ENCODE measurements at regions not wholly inside any gene's neighbourhood (a gene's known extent, or its start where the extent isn't known, plus 50 kb on each side); places are given as distances from the start of the nearest gene placed in this dataset.

DNA sequence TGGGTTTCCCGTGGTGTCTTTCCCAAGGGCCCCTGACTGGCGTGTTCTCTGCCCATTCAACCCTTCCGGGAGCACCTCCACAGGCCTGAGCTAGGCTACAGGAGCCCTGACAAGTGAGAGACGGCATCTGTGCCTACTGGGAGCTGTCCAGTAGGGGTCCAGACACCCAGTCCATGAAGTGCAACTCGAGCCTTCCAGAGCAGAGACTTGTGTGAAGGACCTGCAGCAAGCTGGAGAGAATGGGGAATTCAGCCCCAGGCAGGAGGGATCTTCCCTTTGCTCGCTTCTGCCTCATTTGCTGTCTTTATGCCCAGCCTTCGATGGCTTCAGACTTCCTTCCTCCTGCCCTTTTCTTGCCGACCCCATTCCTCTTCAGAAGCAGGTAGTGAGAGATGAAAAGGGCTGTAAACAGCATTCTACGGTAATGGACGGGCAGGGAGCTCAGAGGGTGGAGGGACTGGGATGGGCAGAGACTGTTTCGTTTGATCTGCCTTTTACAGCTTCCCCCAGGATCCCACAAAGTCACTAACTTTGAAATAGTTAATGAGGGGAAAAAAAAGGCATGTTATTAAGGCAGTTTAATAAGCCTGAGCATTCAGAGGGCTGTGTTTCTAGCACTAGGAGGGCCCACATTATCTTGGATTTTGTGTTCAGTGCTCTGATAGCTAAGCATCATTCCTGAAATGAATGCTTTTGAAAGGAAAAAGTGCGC, 327.6 kb downstream of the FGF9 start:
- no peak for TF ChIP-seq POLR2A (IDR thresholded peaks at IDR 0.05)
- TF ChIP-seq, protein P1, sequence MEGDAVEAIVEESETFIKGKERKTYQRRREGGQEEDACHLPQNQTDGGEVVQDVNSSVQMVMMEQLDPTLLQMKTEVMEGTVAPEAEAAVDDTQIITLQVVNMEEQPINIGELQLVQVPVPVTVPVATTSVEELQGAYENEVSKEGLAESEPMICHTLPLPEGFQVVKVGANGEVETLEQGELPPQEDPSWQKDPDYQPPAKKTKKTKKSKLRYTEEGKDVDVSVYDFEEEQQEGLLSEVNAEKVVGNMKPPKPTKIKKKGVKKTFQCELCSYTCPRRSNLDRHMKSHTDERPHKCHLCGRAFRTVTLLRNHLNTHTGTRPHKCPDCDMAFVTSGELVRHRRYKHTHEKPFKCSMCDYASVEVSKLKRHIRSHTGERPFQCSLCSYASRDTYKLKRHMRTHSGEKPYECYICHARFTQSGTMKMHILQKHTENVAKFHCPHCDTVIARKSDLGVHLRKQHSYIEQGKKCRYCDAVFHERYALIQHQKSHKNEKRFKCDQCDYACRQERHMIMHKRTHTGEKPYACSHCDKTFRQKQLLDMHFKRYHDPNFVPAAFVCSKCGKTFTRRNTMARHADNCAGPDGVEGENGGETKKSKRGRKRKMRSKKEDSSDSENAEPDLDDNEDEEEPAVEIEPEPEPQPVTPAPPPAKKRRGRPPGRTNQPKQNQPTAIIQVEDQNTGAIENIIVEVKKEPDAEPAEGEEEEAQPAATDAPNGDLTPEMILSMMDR (IDR thresholded peaks at IDR 0.05) = no peak

Measured in lower leg skin (tissue), 3 donors.